GM12875 (cell line): ENCODE measurements at regions not wholly inside any gene's neighbourhood (a gene's known extent, or its start where the extent isn't known, plus 50 kb on each side); places are given as distances from the start of the nearest gene placed in this dataset.

Experiments
- H3K4me3 ChIP-seq: one replicate; pipeline ENCODE4 v1.5.1; 2011; ENCODE audit warnings: low read depth, low read length, control low read depth
- CTCF ChIP-seq: IDR thresholded peaks from 2 replicates; pipeline ENCODE4 v1.5.1; 2011; ENCODE audit warnings: low read depth, mild to moderate bottlenecking, control low read depth, inconsistent platforms, low read length, moderate library complexity, borderline replicate concordance; ENCODE audit not compliant: insufficient read depth

- TF ChIP-seq CTCF = no peak
- H3K4me3 ChIP-seq = no peak overlapping the region
Measured at GRCh38 chr13:59449750-59450149, 714.0 kb downstream of the DIAPH3 start.

GRCh38 chr13:59450229-59450628 lies 713.5 kb downstream of the DIAPH3 start:
- no peak overlapping the region for H3K4me3 ChIP-seq
- TF ChIP-seq CTCF = no peak

GRCh38 chr13:59451236-59451635 lies 712.5 kb downstream of the DIAPH3 start:
- H3K4me3 ChIP-seq = no peak overlapping the region
- TF ChIP-seq CTCF = no peak

- no peak overlapping the region for H3K4me3 ChIP-seq
- TF ChIP-seq CTCF = no peak
Measured at GRCh38 chr13:59452189-59452890, 711.4 kb downstream of the DIAPH3 start.

GRCh38 chr13:59458908-59459579 lies 704.7 kb downstream of the DIAPH3 start:
- H3K4me3 ChIP-seq = no peak overlapping the region
- no peak for TF ChIP-seq CTCF

- no peak overlapping the region for H3K4me3 ChIP-seq
- TF ChIP-seq CTCF = no peak
Measured at GRCh38 chr13:59459972-59460371, 703.8 kb downstream of the DIAPH3 start.

- H3K4me3 ChIP-seq = no peak overlapping the region
- TF ChIP-seq CTCF = no peak
Measured at GRCh38 chr13:59461411-59461810, 702.3 kb downstream of the DIAPH3 start.
